NCI-H187 treated with DMSO at 0.1 percent for 48 hours (cell line): ENCODE measurements at regions not wholly inside any gene's neighbourhood (a gene's known extent, or its start where the extent isn't known, plus 50 kb on each side); places are given as distances from the start of the nearest gene placed in this dataset.

Experiments
- DNase-seq: peaks from one replicate; lab custom pipeline; 2025; lab: John Stamatoyannopoulos, UW

DNA sequence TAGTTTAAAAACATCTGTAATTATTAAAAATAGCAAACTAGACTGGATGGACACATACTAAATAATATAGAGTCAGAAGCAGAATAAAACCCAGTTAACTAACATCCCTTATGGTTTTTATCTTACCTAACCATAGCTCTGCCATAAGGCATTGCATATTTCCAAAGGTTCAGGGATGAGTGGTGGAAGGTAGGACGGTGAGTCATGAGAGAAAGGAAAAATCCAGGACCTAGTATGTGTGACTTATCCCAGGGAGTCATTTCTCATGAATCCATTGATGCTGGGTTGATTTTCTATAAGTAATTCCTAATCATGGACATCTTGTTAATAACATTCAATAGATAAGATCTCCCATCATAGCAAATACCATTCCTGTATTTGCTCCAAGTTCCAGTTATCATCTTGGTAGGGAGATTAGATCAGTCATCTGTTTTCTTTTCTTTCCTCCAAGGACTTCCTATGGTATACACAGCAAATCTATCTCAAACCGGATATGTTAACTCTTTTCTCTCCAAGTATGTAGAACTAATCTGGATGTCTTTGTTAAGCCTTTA is 490.7 kb upstream of the B3GALT2 start:
- no peak for DNase-seq

DNA sequence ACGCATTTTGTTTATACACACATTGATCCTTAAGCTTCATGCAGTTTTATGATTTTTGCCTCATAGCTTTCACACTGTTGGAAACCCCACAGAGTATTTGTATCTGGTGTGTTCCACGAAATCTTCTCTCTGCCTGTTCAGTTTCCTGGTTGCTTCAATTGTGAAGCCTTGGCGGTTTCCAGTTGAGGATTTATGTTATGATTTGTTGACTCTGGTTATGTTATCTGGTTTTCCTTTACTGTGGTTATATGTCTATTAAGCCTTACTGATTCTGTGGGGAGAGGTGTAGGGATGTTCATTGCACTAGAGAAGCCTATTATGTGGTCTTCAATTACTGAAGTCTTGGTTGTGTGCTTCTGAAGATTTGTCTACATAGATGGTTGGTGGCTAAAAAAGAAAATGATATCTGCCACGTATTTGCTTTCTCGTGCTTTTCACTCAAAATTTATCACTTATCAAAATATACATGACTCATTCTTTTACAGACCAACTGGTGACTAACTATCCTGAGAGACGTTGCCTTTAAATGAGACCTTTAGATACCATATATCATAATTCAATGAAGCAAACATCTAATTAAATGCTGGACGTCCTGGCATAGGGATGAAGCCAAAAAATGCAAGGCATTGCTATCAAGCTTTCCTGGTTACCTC is 488.0 kb upstream of the B3GALT2 start:
- DNase-seq, result no peak

DNA sequence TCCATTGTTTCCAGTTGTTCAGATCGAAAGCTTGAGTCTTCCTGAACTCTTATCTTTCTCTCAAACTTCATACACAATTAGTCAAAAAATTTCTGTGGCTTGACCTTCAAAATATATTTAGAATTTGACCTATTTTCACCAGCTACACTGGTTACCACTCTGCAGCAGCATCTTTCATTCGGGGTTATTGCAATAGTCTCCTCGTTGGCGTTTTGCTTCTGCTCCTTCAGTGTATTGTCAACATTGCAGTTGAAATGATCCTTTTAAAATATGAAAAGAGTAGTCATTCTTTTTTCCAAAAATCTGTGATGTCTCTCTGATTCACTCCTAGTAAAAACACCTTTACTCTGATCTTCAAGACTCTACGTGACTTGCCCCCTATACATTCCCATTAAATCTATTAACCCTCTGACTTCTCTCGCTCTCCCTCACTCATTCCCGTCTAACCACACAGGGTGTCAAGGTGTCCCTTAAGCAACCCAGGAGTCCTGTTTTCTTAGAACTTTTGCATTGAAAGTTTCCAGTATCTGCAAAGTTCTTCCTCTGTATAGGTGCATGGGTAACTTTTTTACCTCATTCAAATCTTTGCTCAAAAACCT is 480.2 kb upstream of the B3GALT2 start:
- no peak for DNase-seq

DNA sequence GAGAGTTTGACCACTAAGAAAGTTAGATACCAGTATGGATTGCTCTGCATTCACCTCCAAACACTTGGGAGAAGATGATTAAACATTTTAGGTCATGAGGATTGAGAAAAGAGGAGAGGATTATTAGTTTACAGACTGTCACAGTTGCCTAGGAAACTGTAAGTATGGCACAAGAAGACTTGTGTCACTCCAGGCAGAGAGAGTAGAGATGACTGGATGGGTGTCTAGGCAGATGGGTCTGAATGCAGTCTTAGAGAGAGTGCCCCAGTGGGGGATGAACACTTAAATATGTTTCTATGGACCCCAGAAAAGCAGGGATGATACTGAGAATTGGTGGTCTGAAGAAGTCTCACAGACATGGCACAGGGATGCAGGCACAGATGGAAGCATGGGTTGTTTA is 477.6 kb upstream of the B3GALT2 start:
- no peak for DNase-seq

DNA sequence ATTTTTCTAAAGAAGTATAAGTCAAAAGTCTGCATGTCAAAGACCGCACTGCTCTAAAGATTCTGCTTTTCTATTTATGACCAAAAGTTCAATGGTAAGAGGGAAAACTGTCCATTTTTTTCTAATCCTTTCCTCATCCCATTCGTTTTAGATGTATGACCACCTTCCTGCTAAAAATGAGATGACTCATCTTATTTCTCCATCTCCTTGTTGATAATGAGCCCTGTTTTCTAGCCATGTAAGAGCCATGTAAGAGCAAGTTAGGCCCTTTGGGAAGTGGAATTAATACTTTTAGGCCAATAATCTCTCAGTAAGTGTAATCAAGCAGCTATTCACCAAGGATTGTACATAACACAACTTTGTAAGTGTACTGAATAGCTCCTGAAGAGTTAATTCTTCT is 475.6 kb upstream of the B3GALT2 start:
- DNase-seq, result no peak

DNA sequence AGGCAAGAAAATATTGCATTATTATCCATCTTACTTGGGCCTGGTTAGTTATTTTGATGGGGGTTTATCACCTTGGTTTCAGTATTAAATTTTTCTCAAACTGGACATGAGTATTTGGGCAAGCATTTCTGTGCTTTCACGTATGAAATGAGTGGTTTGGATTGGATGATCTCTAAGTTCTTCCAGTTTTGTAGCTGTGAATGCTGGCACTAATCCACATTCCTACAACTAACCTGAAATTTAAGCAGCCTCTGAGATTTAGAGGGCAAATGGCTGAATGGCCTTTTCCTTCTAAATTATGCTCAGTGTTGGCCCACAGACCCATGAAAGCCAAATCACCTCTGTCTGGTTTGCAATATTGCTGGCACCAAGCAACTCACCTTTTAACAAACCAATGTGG is 475.0 kb upstream of the B3GALT2 start:
- no peak for DNase-seq

DNA sequence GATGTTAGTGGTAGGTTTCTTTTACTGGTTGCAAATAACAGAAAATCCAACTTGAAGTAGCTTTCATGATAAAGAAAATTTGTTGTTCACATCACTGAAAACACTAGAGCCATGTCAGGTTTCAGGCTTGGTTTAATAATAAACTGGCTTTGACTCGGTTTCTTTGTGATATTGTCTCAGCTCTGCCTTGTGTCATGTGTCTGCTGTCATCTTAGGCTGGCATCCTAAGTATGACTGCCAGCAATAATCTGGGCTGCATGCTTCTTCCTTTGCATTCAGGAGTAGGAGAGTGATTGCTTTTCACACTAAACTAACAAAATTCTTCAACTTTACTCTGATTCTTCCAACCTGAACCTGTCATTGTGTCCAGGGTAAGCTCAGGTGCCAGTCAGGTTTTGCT is 474.0 kb upstream of the B3GALT2 start:
- DNase-seq, result no peak

DNA sequence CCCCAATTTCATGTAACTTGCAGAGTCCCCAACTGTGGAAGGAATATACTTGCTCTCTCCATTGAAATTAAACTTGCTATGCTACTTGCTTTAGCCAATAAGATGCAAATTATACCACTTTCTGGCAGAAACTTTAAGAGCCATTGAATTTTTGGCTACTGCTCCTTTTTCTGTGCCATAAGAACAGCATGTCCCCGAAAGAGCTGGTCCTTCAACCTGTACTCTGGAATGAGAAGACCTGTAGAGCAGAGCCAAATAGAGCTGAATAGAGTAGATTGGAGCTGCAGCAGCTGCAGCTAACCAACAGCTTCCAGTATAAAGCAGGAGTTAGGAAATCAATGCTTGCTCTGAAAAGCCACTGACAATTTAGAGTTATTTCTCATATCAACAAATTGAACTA is 472.3 kb upstream of the B3GALT2 start:
- no peak for DNase-seq

DNA sequence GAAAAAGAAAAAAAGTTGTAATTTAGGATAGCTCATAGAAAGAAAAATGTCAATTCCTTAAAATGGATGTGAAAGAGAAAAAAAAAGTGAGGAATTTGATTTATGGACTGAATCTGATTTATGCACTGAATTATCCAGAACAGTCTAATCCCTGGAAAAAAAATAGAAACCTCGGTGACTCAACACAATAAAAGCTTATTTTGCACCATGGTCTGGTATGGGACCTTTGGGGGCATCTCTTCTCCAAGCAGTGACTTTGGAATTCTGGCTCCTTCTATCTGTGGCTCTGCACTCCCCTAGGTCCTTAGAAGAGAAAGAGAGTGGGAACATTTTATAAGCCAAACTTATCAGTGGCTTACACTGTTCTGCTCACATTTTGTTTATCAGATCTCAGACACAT is 471.7 kb upstream of the B3GALT2 start:
- DNase-seq, result no peak

DNA sequence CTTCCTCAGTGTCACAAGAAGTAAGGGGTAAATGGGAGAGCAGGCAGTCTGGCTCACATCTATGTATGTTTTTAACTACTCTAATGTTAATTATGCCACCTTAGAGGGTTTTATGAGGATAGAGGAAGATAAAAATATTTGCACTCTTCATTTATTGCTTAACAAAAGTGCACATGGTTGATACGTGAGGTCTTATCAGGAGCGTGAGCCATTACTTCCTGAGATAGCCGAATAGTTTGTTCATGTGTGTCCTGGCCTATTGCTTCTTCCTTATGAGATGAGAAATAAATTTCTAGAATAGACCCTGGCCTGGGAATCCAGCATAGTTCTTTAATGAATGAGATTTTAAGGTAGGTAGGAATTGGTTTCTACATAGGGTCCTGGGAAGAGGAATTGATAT is 471.1 kb upstream of the B3GALT2 start:
- DNase-seq, result no peak

DNA sequence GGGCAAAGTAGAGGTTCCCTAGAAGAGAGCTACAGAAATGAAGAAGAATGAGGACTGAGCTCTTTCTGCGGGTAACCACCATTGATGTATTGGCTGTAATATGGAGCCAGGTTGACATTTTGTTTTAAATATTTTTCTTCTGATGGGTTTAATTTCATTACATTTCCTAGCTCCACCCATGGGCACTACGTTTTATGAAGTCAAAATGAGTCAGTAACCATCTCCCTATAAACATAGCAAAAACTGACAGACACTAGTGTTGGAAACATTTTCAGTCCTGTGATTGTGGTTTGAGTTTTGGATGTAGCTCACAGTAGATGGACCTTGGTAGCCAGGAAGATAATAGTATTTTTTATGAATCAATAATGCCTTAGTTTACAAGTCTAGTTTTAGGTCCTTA is 470.4 kb upstream of the B3GALT2 start:
- DNase-seq, result no peak

DNA sequence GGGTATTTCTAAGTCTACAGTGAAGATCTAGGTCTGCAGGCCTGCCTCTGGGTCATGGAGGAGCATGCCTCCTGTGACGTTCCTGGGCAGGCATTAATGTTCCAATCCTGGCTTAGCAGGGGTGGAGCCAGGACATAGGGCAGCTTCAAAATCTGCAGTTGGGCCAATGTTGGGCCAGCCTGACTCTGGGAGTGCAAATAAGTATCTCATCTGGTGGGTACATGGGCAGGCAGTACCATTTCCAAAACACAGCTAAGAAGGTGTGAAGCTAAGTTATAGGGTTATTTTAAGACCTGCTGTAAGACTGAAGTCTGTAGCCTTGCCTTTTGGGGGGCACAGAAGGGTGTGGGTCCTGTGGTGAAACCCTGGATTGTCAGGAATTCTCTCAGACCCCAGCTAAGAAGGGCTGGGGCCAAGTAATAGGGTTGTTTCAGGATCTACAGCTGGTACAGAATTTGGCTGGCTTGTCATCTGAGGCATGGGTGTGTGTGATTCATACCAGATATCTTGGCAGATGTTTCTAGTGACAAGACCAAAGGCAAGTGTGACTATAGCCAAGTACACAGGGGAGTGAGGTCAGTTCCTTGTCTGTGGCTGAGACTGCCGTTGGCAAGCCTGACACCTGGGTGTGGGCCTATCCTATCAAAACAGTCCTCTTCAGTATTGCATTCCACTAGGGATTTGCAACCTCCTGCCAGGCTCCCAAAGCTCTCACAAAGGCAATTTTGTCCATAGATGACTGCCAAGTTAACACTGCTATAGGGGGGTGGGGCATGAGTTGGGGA is 468.7 kb upstream of the B3GALT2 start:
- DNase-seq, result no peak

DNA sequence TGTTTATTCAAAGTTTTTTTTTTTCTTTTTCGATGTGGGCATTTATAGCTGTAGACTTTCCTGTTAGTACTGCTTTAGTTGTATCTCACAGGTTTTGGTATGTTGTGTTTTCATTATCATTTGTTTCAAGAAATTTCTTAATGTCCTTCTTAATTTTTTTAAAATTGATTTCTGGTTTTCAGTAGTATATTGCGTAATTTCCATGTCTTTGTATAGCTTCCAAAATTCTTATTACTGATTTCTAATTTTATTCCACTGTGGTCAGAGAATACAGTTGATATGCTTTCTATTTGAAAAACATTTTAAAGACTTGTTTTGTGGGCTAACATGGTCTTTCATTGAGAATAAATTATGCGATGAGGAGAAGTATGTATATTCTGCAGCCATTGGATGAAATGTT is 463.2 kb upstream of the B3GALT2 start:
- no peak for DNase-seq

DNA sequence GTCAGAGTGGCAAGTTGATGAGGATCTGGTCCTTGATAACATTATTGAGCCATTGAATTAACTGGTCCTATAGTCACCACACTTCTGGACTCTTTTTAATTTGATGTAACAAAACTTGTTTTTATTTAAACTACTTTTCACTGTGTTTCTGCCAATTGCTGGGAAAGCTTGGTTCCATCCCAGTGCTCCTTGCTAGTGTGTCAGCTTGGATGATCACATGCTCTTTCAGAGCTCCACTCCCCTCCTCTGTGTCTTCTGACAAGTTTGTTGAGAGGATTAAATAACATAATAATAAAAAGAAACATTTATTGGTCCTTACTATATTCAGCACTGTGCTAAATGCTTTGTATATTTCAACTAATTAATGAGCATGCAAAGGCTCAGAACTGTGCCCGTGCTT is 448.5 kb upstream of the B3GALT2 start:
- no peak for DNase-seq

DNA sequence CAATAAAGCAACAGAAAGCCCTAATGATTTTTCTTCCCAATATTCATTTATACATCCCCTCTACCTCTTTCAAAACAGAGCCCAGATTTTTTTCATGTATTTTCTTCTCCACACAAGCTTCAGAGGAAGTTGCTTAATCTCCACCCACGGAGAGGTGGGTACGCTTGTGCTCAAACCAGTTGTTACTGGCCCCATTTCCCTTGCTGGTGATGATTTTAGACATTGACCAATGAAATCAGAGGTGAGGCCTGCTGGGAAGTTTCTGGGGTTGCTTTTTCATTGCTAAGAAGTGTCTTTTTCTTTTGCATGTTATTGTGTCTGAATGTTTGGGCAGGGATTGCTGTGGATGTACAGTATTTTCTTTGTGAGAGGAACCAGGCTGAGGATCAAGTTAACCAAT is 448.1 kb upstream of the B3GALT2 start:
- no peak for DNase-seq

DNA sequence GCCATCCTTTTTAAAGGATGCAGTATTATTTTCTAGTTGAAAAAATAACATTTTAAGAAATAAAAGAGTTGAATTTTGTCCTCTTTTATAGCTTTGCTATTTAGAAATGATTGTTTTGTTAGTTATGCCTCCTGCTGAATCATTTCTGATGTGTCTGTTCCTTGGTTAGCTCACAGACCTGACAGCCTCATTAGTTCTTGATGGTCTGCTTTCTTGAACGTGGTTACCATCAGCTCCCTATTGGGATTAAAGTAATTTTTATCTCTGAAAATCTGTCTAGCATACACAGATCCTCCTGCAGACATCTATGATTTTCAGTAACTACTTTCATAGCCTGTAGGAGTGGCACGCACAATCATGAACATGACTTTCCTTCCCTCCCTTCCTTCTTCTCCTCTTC is 447.6 kb upstream of the B3GALT2 start:
- no peak for DNase-seq

DNA sequence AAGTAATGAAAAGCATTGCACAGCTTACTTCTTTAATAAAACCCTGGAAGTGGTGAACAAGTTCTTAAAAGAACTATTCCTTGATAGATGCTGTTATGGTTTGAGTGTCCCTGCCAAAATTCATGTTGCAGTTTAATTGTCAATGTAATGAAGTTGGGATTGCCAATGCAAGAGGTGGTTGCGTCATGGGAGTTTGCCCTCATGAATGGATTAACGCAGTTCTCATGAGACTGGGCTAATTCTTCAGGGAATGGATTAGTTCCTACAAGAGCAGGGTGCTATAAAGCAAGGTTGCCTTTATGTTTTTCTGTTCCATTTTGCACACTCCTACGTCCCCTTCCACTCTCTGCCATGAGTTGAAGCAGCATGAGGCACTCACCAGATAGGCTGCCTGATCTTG is 446.7 kb upstream of the B3GALT2 start:
- no peak for DNase-seq

DNA sequence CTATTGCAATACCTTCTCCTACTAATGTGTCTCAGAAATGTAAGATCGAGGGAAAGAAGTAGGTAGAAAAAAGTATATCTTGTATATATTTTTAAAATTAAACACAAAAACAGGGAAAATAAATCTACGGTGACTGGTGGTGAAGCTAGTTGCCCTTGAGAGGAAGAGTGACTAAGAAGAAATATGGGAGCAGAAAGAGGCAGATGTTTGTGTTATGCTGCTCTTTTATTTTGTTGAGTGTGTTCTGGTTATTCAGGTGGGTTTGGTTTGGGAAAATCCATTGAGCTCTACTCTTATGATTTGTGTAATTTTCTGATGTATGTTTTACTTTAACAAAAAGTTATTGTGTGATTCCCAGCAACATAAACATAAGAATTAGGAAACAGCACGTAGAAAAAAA is 444.9 kb upstream of the B3GALT2 start:
- no peak for DNase-seq

DNA sequence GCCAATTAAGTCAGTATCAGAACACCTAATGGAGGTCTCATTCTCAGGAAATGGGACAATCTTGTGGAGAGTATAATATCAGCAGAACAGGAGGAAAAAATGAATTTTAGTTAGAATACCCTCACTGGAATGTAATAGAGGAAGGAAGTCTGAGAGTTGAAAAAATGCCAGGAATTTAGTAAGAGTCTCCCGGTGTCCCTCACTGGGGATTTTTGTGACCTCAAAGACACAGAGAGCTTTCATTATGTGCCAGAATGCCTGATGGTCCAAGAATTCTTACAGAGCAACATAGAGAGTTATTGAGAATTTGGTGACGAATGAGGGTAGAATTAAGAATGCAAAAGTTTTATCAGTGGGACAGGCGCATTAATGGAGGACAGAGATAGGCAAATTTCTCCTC is 443.5 kb upstream of the B3GALT2 start:
- no peak for DNase-seq

DNA sequence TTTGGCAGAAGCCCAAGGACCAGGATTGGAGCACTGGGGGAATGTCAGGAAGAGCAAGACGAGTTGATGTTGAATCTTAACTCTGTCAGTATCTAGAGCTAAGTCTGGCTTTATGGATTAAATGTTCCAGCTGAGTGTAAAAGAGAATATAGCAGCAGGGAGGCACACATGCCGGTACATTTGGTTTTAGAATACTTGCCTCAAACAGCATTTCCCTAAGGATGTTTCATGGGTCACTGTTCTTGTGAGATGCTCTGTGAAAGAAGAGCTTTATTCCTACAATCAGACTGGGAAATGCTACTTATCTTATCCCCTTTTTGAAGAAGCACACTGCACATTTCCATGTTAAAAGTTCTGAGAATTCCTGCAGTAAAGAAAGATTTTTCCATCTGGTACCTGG is 440.3 kb upstream of the B3GALT2 start:
- DNase-seq, result no peak

DNA sequence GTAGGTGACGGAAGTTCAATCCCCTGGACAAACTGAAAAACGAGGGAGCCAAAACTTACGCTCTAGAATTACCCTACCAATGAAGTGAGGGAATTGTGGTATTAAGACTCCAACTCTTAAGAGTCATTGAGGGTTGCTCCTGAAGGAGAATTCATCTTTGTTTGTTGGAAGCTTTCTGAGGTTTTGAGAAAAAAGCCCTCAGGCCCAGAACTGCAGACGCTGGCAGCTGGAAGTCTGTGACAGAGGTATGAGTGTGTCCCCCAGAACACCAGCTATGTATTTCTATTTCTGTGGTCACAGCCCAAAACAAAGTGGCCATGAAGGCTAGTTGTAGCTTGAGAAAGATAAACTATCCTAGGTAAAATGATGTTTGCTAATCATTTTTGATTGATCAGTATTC is 438.8 kb upstream of the B3GALT2 start:
- DNase-seq, result no peak

DNA sequence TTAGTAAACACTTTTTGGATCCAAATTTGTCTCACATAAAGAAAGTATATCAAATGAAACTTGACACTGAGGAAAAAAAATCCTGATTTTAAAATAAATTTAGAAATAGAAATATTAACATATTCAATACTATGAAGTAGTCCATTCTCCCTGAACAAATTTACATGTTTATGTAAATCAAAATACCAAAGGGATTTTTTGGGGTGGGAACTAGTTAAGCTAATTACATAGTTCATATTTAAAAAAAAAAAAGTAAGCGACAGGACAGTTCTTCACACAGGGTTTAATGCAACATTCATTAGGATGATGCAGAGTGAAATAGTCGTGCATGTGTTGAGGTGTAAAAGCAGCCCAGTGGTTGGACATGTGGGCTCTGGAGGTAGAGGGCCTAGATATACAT is 433.5 kb upstream of the B3GALT2 start:
- DNase-seq, result no peak

DNA sequence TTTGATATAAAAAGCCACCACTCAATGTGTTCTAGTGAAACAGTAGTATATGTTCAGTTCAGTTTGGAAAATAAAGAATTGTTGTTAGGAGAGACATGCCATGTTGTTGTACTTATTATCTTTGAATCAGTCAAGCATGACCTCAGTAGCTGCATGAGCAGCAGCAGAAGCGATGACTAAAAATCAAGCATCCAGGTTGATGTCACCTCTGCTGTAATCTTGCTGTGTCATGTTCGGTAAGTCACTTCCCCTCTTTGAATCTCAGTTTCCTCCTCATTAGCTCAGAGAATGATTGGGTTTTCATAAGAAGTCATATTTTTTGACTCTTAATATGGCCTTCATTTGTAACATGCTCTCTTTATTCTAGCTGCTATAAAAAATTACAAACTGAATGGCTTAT is 428.4 kb upstream of the B3GALT2 start:
- no peak for DNase-seq
